ENCODE measurements at regions not wholly inside any gene's neighbourhood (a gene's known extent, or its start where the extent isn't known, plus 50 kb on each side); places are given as distances from the start of the nearest gene placed in this dataset.

DNA sequence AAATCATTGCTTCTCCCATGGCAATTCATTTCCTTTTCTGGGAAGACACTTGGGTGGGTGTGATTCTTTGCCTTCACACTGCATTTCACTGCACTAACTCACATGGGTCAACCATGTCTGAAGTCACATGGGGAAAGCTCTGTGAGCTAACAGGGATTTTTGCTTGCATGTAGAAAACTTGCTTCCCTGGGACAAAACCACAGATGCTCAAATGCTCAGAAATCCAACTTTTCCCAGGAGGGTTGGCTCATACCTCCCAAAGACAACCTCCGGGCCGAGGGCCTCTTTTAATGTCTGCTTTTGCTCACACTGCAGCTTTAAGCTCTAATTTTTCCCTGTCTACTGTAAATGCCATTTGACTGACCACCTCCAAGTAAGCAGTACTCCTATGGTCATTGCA is 1695.2 kb downstream of the STIM2 start:
- DNase-seq = no peak

GRCh38 chr4:28557755-28558154 is 1697.1 kb downstream of the STIM2 start:
- no peak for DNase-seq

DNA sequence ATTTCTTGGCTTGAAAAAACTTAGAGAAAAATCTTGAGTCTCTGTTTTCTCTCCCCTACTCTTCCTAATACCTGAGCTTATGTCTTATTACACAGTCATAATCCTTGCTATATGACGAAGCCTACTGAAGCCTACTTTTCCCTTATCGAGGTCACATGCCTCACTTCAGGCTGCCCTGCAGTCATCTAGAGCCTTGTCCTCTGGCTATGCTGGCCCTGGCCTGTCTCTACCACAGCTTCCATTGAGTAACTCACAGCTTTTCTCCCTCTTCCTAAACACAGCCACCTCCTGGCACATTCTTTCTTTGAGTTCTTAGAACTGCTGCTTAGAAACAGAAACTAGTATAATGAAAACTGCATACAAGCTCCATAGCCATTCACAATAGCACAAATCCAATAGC is 1698.3 kb downstream of the STIM2 start:
- DNase-seq = no peak

- DNase-seq = no peak
Measured at GRCh38 chr4:28562913-28563312, 1702.3 kb downstream of the STIM2 start.

GRCh38 chr4:28565396-28565795 is 1704.8 kb downstream of the STIM2 start:
- no peak for DNase-seq

- DNase-seq = no peak
Measured at GRCh38 chr4:28600958-28601357, 1740.3 kb downstream of the STIM2 start.

DNA sequence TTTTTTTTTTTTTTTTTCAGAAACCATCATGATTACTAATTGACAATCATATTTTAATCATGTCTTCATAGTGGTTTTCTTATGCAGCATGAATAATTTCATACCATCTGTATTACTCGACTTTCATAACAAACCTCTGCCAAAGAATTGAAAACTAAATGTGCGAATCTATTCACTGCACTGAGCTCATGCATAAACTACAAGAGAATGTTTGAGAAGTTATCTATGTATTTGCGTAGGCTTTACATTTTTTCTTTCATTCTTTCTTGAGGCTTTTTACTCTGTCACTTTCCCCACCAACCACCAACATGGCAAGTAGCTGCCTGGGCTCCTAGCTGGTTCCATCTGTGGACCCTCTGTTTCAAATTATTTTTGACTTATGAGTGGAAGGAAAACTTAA is 1761.0 kb downstream of the STIM2 start:
- no peak for DNase-seq

DNA sequence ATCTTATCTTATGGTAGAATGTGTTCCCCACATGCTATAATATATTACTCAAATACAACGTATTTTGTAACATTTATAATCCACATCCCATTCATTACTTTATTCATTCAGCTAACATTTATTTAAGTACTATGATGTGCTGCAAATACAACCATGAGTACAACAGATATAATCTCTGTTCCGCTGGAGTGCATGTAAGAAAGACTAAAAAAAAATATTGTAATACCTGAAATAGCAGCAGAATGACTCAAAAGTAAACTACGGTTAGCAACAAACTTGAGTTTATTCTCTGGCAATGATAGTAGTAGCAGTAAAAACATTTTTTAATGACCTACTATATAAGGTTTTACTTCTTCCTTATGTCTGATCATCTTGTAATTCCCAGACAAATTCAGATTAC is 1776.3 kb downstream of the STIM2 start:
- no peak for DNase-seq

GRCh38 chr4:28639747-28640146 is 1779.1 kb downstream of the STIM2 start:
- DNase-seq = no peak

DNA sequence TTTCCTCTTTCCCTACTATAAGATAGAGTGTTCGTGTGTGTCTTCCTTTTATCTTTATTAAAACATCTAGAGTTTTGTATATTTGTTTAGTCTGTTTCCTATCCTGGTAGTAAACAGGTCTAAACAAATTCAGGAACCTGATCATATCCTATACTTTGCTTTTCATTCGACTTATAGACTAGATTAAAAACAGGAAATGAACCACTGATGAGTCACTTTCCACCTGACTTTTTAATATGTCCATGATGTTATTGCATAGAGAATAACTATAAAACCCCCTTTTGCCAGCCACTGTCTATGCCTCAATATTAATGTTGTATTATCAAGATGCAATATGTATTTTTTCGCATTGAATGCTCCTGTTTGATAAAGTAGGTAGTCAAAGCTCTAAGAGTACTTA is 1794.0 kb downstream of the STIM2 start:
- DNase-seq = no peak

DNA sequence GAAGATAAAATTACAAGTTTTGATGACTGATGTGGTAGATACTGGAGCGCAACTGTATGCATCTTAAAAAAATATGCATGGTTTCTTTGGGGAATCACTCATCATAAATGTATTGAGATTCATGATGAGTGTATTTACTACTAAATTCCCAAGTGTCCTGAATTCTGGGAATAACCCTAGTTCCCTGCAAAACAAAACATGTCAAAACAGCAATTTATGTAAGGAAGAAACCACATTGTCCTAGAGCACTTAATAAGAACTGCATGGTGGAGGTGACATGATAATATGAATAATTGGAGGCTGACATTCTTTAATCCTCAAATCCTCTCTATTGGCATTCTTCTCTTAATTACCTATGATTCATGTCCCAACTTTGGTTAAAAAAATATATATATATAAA is 1804.7 kb downstream of the STIM2 start:
- DNase-seq = no peak

DNA sequence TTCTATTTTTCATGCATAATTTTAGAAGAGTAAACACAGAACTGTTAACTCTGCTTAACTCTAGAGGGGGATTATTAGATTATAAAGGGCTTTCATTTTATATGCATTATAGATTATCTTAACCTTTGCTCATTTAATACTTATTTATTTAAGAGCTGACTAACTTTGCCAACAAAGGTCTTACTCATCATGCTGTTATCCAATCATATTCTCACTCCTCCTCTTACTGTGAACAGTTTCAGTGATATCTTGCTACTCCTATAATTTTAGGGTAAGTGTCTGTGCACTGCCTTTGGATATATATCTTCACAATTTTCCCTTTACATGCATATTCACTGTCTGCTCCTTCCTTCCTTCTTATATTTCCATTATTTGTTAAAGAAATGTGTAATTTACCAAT is 1814.9 kb downstream of the STIM2 start:
- DNase-seq = no peak

DNA sequence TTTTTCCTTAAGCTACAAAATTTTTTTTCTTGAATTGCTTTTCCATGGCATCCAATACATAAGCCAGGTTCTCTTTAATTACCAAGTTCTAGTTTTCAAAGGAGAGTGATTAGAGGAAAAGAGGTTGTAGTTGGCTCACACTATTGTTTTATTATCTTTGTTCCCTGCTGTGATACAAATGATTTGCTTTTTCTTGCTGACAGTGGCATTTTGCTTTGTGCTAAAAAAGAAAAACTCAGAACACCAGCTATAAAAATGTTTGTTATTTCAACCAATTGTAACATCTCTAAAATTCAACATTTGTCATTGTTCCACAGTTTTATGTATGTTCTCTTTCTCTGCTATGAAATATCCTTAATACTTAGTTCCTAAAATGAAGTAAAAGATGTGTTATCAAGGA is 1817.2 kb downstream of the STIM2 start:
- DNase-seq = no peak

DNA sequence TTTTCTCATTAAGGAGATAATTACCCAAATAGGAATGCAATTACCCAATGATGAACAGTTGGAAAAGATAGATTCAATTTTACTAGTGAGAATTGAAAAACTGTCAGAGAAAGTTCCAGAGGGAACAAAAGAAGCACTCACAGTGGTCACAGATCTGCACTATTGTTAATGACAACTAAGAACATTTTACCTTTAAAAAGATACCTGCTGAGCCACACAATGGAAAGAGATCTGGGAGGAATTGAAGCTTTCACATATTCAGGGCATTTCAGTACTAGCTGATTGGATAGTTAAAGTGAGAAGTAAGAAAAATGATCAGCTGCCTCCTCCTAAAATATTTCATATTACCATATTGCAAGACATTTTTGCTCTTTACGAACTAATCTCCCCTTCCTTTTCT is 1822.2 kb downstream of the STIM2 start:
- DNase-seq = no peak

GRCh38 chr4:28686618-28687017 is 1826.0 kb downstream of the STIM2 start:
- DNase-seq = no peak

DNA sequence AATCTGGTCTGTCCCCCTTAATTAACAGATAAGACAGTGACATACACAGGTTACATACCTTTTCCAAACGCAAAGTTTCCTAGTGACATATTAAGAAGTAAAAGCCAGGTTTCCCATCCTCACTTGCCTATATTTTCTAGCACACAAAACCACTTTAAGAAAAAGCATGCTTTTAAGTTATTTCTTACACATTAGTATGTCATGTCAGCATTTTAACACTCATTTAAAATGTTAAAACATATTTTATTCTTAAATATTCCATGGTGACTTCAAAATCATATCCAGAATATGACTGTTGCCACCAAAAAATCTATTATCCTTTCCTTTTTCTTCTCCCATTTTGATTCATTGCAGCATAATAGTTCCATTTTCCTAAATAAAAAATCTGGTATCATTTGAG is 1830.2 kb downstream of the STIM2 start:
- DNase-seq = no peak

DNA sequence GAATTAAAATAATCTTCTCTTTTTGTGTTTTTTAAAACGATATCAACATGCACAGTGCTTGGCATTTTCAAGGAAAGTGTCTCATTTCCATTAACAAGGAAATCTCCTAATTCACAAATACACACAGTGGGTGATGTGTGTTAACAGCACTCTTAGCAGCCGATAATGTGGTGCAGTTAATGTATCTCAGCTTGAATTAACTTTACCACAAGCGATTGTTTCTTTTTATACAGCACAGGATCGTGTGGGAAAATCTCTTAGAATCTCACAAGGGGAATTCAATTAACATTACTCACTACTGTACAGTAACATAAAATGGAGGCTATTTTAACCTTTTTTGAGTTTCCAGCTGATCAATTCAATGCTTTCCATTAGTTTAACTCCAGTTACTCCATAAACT is 1841.9 kb downstream of the STIM2 start:
- DNase-seq = no peak

DNA sequence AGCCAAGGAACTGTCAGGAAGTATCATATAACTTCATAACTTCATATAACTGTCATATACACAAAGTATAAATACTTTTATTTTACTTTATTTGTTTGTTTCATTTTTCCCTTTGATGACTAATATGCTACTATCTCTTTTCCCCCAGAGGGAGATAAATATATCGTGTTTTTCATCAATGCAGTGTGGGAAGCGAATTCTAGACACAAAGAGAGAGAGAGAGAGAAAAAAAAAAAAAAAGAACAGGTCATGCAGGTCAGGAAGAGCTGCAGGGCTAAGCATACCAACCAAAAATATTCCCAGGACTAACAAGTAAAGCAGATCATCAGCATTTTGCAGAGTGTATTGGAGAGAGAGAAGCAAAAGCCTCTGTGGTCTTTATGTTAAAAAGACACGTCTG is 1849.2 kb downstream of the STIM2 start:
- no peak for DNase-seq

DNA sequence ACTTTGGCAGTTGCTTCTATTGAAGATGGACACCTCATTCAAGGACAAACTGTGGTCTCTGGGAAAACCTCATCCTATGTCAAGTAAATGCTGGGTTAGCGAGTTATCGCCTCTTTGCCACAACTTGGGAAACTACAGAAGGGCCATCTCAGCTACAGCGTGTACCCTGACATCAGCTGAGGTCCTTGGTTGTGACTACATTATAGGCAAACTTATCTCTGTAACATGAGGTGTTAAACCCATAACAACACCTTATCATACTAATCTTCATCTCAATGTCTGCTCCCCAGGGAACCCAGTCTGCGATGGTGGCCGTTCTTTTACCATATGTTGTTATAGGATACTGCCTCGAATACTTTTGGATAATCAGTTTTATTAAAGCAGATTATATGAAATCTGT is 1862.7 kb downstream of the STIM2 start:
- no peak for DNase-seq

DNA sequence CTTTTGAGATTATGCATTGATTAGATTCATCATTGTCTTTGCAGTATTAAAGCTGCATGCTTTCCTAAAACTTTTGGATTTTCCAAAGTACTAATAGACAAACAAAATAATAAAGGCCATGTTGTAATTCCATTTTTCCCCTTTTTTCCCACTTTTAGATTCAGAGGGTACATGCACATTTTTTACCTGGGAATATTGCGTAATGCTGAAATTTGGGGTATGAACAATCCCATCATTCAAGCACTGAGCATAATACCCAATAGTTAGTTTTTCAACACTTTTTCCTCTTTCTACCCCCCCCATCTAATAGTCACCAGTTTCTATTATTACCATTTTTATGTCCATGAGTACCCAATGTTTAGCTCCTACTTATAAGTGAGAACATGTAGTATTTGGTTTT is 1863.6 kb downstream of the STIM2 start:
- no peak for DNase-seq

DNA sequence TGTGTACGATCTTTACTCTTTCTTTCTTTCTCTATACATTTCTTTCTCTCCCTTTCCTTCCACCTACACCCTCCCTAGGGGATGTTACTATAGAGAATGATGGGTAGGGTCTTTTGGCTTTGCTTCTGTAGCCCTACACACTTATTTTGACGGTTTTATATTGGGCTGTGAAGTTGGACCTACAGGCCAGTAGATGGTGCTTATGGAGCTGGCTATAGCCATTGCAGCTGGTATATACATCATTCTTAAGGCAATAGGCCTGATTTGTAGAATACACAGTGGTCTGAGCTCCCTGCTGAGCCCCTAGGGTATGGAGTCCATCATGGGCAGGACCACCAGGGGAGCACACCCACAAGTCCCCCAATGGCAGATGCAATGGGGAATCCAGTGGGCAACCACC is 1869.7 kb downstream of the STIM2 start:
- DNase-seq = no peak

DNA sequence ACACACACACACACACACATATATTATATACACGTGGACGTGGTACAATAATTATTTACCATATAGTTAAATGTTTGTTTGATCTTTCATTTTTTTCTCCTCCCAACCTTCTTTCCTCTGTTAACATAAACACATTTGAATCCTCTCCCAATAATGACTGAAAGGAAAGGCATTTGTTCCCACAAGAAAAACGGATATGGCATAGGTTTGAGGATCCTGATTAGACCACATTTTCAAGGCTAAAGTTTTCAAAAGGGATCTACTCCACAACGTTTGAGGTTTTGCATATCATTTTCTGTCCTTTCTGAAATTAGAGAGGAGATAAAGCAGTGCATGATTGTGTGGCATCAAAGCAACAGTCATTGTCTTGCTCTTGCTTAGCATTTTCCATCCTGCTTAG is 1883.4 kb downstream of the STIM2 start:
- DNase-seq = no peak

DNA sequence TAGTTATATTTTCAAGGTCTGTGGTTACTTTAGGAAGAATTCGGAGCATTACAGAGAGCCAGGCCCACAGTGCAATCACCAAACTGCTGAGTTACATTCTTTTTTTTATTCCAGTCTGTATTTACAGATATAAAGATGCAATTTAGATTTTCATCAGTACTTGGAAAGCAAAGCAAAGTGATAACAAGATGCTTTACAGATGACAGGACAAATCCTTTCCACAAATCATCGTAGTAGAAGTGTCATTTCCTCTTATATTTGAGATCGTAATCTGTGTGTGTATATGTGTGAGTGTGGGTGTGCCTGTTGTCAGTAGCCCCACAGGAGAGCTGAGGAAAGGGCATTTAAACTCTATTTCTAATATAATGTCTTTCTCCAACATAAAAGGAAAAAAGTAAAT is 1893.7 kb downstream of the STIM2 start:
- DNase-seq = no peak

DNA sequence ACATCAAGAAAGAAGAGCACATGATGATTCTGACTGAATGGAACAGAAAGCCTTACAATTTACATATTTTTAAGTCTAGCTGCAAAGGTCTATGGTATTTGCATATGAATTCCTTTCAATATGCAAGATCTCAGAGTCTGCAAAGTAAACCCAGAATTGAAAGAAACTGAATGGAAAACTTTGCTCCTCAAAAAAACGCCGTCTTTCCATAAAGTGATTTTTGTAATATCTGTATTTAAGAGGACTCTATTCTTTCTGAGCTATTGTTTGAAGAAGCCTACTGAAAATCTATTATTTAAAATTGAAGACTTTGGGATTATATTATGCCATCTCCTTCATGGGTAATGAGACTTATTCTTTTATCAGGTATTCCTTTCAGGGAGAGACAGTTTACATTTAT is 1894.4 kb downstream of the STIM2 start:
- DNase-seq = no peak

DNA sequence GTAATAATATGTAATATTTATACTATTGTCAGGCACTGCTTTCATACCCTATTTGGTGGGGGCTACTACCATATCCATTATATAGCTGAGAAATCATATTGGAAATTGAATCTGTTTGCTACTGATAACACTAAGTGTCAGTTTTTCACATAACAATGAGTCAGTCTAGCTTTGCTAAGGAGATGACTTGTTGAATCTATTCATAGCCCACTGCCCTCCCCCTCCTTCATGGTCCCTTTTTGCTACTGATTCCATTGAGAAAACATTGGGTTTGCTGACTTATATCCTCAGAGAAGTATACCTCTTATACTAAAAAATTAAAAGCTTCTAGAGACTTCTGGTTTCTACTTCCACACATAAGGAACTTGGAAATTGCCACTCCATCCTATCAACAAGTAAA is 1898.4 kb downstream of the STIM2 start:
- DNase-seq = no peak

- no peak for DNase-seq
Measured at GRCh38 chr4:28760003-28760402, 1899.4 kb downstream of the STIM2 start.
